ENCODE measurements at regions not wholly inside any gene's neighbourhood (a gene's known extent, or its start where the extent isn't known, plus 50 kb on each side); places are given as distances from the start of the nearest gene placed in this dataset.

GRCh38 chr9:29826421-29826820, 2253.1 kb upstream of the C9orf72 start:
- no peak for DNase-seq (ENCODE audit: low spot score)

- DNase-seq (ENCODE audit: low spot score), result peak; percentile 45
Observed at GRCh38 chr9:29830821-29831220, 2257.5 kb upstream of the C9orf72 start.

GRCh38 chr9:29838491-29839020, 2265.3 kb upstream of the C9orf72 start:
- DNase-seq (ENCODE audit: low spot score), result no peak

GRCh38 chr9:29844251-29844650, 2271.0 kb upstream of the C9orf72 start:
- DNase-seq (ENCODE audit: low spot score), result no peak

- DNase-seq (ENCODE audit: low spot score), result no peak
Observed at GRCh38 chr9:29850664-29851063, 2277.4 kb upstream of the C9orf72 start.

GRCh38 chr9:29861803-29862202, 2288.5 kb upstream of the C9orf72 start:
- DNase-seq (ENCODE audit: low spot score), result no peak

- no peak for DNase-seq (ENCODE audit: low spot score)
Observed at GRCh38 chr9:29865764-29866313, 2292.6 kb upstream of the C9orf72 start.

- no peak for DNase-seq (ENCODE audit: low spot score)
Observed at GRCh38 chr9:29866556-29866955, 2293.3 kb upstream of the C9orf72 start.

- DNase-seq (ENCODE audit: low spot score), result no peak
Observed at GRCh38 chr9:29873579-29873978, 2300.3 kb upstream of the C9orf72 start.

- no peak for DNase-seq (ENCODE audit: low spot score)
Observed at GRCh38 chr9:29875547-29875946, 2302.3 kb upstream of the C9orf72 start.

GRCh38 chr9:29882767-29883166, 2309.5 kb upstream of the C9orf72 start:
- no peak for DNase-seq (ENCODE audit: low spot score)

GRCh38 chr9:29906065-29906464, 2332.8 kb upstream of the C9orf72 start:
- no peak for DNase-seq (ENCODE audit: low spot score)

- DNase-seq (ENCODE audit: low spot score), result no peak
Observed at GRCh38 chr9:29928072-29928471, 2354.8 kb upstream of the C9orf72 start.

- DNase-seq (ENCODE audit: low spot score), result no peak
Observed at GRCh38 chr9:29939559-29939958, 2366.3 kb upstream of the C9orf72 start.

GRCh38 chr9:29945012-29945411, 2371.7 kb upstream of the C9orf72 start:
- DNase-seq (ENCODE audit: low spot score), result no peak

GRCh38 chr9:29958469-29958868, 2385.2 kb upstream of the C9orf72 start:
- DNase-seq (ENCODE audit: low spot score), result no peak

- no peak for DNase-seq (ENCODE audit: low spot score)
Observed at GRCh38 chr9:29965834-29966233, 2392.6 kb upstream of the C9orf72 start.

- DNase-seq (ENCODE audit: low spot score), result no peak
Observed at GRCh38 chr9:29966247-29966646, 2393.0 kb upstream of the C9orf72 start.

GRCh38 chr9:29968831-29969230, 2395.6 kb upstream of the C9orf72 start:
- no peak for DNase-seq (ENCODE audit: low spot score)

GRCh38 chr9:29969408-29969807, 2396.1 kb upstream of the C9orf72 start:
- DNase-seq (ENCODE audit: low spot score), result no peak

- no peak for DNase-seq (ENCODE audit: low spot score)
Observed at GRCh38 chr9:29969856-29970647, 2396.8 kb upstream of the C9orf72 start.

GRCh38 chr9:29974197-29974596, 2400.9 kb upstream of the C9orf72 start:
- no peak for DNase-seq (ENCODE audit: low spot score)

GRCh38 chr9:29976981-29977380, 2403.7 kb upstream of the C9orf72 start:
- DNase-seq (ENCODE audit: low spot score), result no peak

- DNase-seq (ENCODE audit: low spot score), result no peak
Observed at GRCh38 chr9:29981013-29981412, 2403.4 kb upstream of the ACO1 start.
